ENCODE measurements at regions not wholly inside any gene's neighbourhood (a gene's known extent, or its start where the extent isn't known, plus 50 kb on each side); places are given as distances from the start of the nearest gene placed in this dataset.

GRCh38 chr2:49621016-49621415 is 466.7 kb upstream of the FSHR start:
- no peak overlapping the region for H2AFZ ChIP-seq (ENCODE audit: control insufficient read depth, low read length)
- no peak overlapping the region for H3K4me3 ChIP-seq (ENCODE audit: control insufficient read depth in 2 of 3, extremely low read depth in 1 of 3, insufficient read depth in 2 of 3, low read depth in 1 of 3, low read length in 3 of 3)
- no peaks in the 10 kb centered on the region for H3K4me1 ChIP-seq (ENCODE audit: control insufficient read depth, extremely low read depth, insufficient read depth, low read length)
- H3K36me3 ChIP-seq (ENCODE audit: control insufficient read depth in 2 of 2, extremely low read depth in 1 of 2, insufficient read depth in 2 of 2, low read length in 2 of 2): no peaks in the 10 kb centered on the region
- no peaks in the 10 kb centered on the region for H3K9me1 ChIP-seq (ENCODE audit: control insufficient read depth, extremely low read depth, insufficient read depth, low read length)
- H3K27me3 ChIP-seq (ENCODE audit: control insufficient read depth, extremely low read depth, insufficient read depth, low read length): no peaks in the 10 kb centered on the region
- H3K9ac ChIP-seq (ENCODE audit: control insufficient read depth, extremely low read depth, insufficient read depth, low read length): no peak overlapping the region
- no peak overlapping the region for H3K4me2 ChIP-seq (ENCODE audit: control insufficient read depth, extremely low read depth, insufficient read depth, low read depth, low read length)
- no peaks in the 10 kb centered on the region for H3K79me2 ChIP-seq (ENCODE audit: control insufficient read depth, insufficient read depth, low read length)
- dilution Hi-C loops (cut with MboI; ENCODE audit: extremely low pct_ligation_motif_present, low sequenced_read_pairs): no loop called here
- TF ChIP-seq CTCF (optimal IDR thresholded peaks at IDR 0.05 in 1 of 3, IDR thresholded peaks at IDR 0.05 in 1 of 3, conservative IDR thresholded peaks at IDR 0.05 in 1 of 3; ENCODE audit: extremely low read depth in 1 of 3, insufficient read depth in 2 of 3, low read length in 3 of 3): no peak
- no peak for TF ChIP-seq EZH2 (IDR thresholded peaks at IDR 0.05; ENCODE audit: low read length)
- H3K9me3 ChIP-seq (ENCODE audit: control insufficient read depth, low read depth, low read length): no peaks in the 10 kb centered on the region
- FAIRE-seq (no peak), DNase-seq (ENCODE audit: low read depth, low spot score) (no peak)
- no peak overlapping the region for H3K27ac ChIP-seq (ENCODE audit: control insufficient read depth, insufficient read depth, low read length)
- no peaks in the 10 kb centered on the region for H4K20me1 ChIP-seq (ENCODE audit: control insufficient read depth, extremely low read depth, insufficient read depth, low read length)

- H4K20me1 ChIP-seq (ENCODE audit: control insufficient read depth, extremely low read depth, insufficient read depth, low read length): no peaks in the 10 kb centered on the region
- H3K9me3 ChIP-seq (ENCODE audit: control insufficient read depth, low read depth, low read length): no peaks in the 10 kb centered on the region
- FAIRE-seq (no peak), DNase-seq (ENCODE audit: low read depth, low spot score) (no peak)
- dilution Hi-C loops (cut with MboI; ENCODE audit: extremely low pct_ligation_motif_present, low sequenced_read_pairs): no loop called here
- H2AFZ ChIP-seq (ENCODE audit: control insufficient read depth, low read length): no peak overlapping the region
- H3K9ac ChIP-seq (ENCODE audit: control insufficient read depth, extremely low read depth, insufficient read depth, low read length): no peak overlapping the region
- no peaks in the 10 kb centered on the region for H3K27me3 ChIP-seq (ENCODE audit: control insufficient read depth, extremely low read depth, insufficient read depth, low read length)
- no peaks in the 10 kb centered on the region for H3K36me3 ChIP-seq (ENCODE audit: control insufficient read depth in 2 of 2, extremely low read depth in 1 of 2, insufficient read depth in 2 of 2, low read length in 2 of 2)
- no peak overlapping the region for H3K4me2 ChIP-seq (ENCODE audit: control insufficient read depth, extremely low read depth, insufficient read depth, low read depth, low read length)
- TF ChIP-seq EZH2 (IDR thresholded peaks at IDR 0.05; ENCODE audit: low read length): no peak
- peak; percentile 12 to 45 (median 20) for TF ChIP-seq CTCF (optimal IDR thresholded peaks at IDR 0.05 in 1 of 3, IDR thresholded peaks at IDR 0.05 in 1 of 3, conservative IDR thresholded peaks at IDR 0.05 in 1 of 3; ENCODE audit: extremely low read depth in 1 of 3, insufficient read depth in 2 of 3, low read length in 3 of 3)
- no peaks in the 10 kb centered on the region for H3K4me1 ChIP-seq (ENCODE audit: control insufficient read depth, extremely low read depth, insufficient read depth, low read length)
- H3K27ac ChIP-seq (ENCODE audit: control insufficient read depth, insufficient read depth, low read length): no peak overlapping the region
- no peaks in the 10 kb centered on the region for H3K9me1 ChIP-seq (ENCODE audit: control insufficient read depth, extremely low read depth, insufficient read depth, low read length)
- no peak overlapping the region for H3K4me3 ChIP-seq (ENCODE audit: control insufficient read depth in 2 of 3, extremely low read depth in 1 of 3, insufficient read depth in 2 of 3, low read depth in 1 of 3, low read length in 3 of 3)
- H3K79me2 ChIP-seq (ENCODE audit: control insufficient read depth, insufficient read depth, low read length): no peaks in the 10 kb centered on the region
Observed at GRCh38 chr2:49619804-49620203, 465.5 kb upstream of the FSHR start.
